NCI-H2227 (cell line): ENCODE measurements at regions not wholly inside any gene's neighbourhood (a gene's known extent, or its start where the extent isn't known, plus 50 kb on each side); places are given as distances from the start of the nearest gene placed in this dataset.
A peak's percentile ranks its signal among the peaks of the same experiment; 100 is the strongest.
"Not testable (repeated sequence)": the region's sequence is repeated elsewhere in the genome, so short reads cannot be mapped to it uniquely, and the experiment has no call there.

ENCODE experiments used
- DNase-seq: peaks from one replicate; lab custom pipeline; 2025; ENCODE audit not compliant: unreplicated experiment; lab: John Stamatoyannopoulos, UW

DNA sequence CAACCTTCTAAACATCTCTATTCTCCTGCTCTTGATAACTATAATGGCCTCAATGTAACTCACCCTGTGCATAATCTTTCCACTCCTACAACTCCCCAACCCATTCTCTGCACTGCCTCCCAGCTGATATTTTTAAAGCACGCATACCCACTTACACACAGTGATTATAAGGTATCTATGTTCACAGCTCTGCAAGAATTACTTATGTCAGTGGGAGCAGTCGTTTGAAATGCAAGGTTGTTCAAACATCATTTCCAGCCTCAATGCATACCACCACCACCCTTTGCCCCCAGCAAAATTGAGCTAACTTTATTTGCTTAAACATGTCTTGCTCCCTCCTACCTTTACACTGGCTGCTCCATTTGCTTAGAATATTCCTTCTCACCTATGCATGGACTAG is 506.0 kb downstream of the RFPL4B start:
- DNase-seq = no peak

DNA sequence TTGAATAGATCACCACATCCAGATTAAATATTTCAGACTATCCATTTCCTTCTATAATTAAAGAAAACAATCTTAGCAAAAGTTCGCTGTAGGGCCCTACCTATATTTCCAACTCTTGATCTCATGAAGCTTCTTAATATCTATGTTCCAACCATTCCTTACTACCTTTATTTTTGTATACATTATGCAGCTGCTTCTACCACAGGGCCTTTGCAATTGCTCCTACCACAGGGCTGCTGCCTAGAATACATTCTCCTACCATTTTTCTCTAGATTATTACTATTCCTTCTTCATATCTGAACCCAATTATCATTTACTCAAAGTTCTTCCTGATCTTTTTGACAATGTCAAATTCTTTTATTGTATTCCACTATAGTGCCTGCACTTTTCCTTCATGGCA is 516.6 kb downstream of the RFPL4B start:
- no peak for DNase-seq

DNA sequence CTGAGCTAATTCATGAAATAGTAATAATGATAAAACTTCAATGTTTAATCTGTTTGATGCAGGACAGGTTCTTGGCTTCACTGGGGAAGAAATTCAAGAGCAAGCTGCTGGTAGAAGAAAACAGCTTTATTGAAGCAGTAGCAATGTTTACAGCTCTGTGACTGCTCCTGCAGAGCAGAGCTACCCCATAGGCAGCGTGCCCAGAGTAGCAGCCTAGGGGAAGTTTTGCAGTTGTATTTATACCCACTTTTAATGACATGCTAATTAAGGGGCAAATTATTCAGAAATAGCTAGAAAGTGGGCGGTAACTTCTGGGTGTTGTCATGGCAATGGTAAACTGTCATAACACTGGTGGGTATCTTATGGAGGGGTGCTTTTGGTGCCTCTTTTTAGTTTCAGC is 518.0 kb downstream of the RFPL4B start:
- no peak for DNase-seq

DNA sequence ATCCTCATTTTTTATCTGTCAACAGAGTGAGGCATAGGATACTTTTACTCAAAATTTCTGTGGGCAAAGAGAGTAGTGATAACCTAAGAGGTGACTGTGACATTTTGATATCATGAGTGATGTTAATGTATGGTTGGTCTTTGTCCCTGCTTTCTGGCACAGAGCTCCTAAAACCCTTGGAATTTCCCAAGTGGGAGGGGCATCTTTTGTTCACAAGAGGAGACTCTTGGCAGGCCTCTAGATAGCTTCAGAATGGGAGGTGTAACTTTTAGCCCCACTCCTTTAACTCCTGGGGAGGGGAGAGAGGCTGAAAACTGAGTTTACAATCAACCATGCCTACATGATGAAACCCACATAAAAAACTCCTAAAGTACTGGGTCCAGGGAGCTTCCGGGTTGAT is 527.8 kb downstream of the RFPL4B start:
- no peak for DNase-seq

DNA sequence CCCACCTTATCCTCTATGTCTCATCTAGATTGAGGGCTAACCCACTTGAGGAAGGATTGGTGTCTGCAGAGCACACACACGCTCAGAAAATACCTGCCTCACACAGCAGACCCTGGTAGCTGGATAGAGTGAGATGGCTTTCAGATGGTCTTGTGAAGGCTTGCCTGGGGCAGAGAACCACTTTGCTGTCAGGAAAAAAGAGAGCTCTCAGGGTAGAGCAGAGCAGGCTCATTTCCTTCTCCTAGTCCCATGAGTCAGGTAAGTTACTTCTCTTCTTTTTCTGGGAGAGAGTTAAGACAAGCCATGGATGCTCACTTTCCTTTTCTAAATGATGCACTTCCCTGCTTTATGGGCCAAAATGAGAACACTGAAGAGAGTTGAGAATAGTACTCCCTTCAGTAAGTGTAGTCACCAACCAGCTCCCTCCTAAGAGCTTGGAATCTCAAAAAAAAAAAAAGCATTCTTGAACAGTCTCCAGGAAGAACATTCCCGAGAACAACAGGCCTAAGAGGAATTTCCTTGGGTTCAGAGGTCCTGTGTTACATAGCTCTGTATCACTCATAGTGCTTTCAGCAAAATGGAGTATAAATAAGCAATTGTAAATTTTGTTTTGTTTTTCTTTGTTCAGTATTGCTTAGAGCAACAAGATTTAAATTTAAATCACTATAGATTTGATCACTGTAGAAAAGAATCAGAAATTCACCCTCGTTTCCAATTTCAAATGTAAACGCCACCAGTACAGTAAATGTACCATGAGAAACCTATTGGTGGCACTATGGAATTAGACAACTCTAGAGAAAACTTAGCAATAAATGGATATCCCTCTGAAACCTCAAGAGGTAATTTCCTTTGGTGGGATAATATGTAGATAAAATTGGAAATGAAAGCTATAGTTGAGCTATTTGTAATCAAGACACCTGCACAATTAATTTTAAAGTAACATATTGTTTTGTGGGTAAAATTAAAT is 530.3 kb downstream of the RFPL4B start:
- DNase-seq = no peak

DNA sequence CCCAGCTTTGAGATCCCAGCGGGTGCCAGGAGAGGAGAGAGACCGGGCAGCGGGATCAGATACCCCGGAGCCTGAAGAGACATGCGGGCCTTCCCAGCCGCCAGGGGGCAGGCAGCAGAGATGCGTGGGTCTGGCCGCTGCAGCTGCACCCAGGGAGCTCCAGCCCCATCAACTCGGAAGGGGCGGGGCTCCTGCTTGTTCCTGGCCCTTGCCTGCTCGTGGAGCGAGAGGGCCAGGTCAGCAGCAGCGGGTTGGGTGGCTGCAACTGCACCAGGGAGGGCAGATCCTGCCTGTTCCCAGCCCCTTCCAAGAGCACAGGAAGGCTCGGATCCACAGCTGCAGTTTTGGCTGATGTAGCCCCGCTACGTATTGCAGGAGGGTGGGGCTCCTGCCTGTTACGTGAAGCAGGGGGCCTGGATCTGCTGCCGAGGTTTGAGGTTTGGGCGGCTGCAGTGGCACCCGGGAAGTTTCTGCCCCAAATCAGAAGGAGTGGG is 532.8 kb downstream of the RFPL4B start:
- no peak for DNase-seq

DNA sequence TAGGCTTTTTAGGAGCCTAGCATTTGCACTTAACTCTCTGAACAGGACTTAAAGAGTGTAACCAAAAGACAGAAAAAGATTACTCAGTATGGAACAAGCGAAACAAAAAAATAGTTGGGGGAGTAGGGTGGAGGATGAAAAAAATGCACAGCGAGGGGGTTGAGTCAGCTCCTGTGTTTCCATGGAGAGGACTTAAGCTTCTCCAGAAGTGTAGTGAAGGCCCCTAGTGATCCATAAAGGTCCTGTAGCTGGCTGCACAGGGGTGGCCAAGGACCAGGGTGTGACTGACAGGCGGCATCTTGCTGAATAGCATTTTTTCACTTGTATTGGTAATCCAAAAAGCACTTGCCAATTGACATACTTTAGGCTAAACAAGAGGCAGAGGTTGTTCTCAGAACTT is 533.9 kb downstream of the RFPL4B start:
- no peak for DNase-seq

DNA sequence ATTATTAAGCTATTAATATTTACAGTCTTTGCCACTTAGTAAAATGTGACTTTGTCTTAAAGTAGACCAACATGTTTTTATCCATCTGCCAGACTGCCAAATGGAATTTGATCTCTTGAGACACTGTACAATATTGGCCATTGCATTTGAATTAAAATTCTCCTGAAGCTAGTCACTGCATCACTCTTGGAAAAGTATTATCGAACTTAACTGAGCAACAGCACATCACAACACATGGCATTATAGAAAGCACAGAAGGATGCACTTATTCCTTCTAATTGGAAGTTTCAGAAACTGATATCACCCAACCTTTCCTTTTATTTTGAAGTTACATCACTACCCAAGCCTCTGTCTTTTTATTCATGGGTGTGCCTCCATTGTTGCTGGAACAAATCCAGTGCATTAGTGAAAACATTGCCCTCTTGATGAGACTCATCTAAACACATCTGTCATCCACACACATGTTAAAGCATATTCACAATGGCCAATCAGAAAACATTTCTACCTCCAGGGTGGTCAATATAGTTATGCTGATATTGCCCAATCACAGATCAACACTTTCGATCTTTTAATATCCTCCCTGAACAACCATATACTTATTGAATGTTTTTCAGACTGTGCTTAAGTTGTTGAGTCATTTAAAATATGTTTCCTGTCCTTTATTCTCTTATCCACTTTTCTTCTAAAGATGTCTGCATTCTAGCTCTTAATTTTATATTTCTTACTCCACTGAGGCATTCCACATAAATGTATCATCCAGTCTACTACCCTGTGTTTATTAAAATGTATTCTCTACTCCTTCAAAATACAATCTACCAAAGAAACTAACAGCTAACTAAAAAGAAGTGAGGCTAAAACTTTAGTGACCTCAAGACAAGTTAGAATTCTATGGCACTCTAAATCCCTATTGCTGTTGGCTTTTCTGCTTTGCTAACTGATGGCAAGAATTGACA is 535.0 kb downstream of the RFPL4B start:
- DNase-seq = no peak

DNA sequence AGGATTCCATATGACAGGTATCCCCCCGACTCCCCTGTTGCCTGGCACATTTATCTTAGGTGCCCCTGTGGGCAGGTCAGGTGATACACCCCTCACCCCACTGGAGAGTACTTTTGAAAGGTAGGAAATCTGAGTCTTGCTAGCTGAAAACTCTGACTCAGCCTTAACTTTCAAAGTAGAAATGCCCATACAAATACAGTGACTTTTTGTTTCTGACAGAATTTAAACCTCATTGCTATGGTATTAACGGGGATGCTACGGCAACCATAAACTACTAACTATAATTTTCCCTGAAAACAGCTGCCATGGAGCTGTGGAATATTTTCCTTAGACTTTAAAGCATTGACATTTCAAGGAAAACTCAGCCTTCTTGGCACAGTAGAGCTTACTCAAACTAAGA is 536.0 kb downstream of the RFPL4B start:
- DNase-seq = no peak

DNA sequence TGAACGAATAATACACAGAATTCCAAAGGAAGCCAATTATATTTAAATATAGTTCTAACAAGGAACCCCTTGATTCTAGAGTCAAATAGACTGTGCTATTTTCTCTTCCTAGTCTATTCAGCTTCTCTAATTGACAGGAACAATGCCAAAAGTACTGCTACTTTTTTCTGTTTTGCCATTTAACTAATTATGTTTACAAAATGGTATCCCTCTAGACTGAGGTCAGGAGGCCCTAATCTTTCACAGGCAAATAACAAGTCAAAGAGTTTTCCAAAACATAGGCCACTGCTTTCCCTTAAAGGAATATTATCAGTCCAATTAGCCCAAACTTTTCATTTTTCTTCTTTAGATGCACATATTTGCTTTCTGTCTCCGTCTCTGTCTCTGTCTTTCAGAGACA is 539.3 kb downstream of the RFPL4B start:
- DNase-seq = no peak

DNA sequence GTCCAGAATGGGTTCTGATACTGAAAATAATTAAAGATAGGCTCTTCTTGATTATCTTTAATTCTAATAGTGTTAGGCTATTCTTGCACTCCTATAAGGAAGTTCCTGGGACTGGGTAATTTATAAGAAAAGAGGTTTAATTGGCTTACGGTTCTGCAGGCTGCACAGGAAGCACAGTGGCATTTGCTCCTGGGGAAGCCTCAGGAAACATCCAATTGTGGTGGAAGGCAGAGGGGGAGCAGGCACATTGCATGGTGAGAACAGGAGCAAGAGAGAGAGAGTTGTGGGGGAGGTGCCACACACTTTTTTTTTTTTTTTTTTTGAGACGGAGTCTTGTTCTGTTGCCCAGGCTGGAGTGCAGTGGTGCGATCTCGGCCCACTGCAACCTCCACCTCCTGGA is 540.3 kb downstream of the RFPL4B start:
- DNase-seq = peak; percentile 56

DNA sequence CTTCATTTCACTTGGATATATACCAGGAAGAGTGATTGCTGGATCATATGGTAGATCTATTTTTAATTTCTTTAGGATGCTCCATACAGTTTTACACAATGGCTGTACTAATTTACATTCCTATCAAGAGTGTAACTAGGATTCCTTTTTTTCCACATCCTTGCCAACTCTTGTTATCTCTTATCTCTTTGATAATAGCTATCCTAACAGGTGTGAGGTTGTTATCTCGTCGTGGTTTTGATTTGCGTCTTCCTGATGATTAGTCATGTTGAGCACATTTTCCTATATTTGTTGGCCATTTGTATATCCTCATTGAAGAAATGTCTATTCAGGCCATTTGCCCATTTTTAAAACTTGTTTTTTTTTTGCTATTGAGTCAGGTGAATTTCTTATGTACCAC is 552.4 kb downstream of the RFPL4B start:
- no peak for DNase-seq

DNA sequence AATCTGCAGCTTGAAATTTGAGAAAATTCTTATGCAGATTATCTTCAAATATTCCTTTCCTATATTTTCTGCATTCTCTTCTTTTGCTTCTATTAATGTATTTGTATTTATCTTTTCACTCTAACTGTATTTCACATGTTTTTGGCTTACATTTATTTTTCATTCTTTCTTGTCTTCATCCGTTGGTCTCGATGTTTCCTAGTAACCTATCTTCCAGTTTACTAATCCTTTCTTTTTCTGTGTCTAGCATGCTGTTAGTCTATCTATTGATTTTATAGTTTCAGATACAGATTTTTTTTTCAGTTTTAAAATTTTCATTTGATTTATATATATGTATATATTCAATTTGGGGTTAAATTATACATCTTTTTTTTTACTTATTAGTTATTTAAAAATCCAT is 556.2 kb downstream of the RFPL4B start:
- no peak for DNase-seq

DNA sequence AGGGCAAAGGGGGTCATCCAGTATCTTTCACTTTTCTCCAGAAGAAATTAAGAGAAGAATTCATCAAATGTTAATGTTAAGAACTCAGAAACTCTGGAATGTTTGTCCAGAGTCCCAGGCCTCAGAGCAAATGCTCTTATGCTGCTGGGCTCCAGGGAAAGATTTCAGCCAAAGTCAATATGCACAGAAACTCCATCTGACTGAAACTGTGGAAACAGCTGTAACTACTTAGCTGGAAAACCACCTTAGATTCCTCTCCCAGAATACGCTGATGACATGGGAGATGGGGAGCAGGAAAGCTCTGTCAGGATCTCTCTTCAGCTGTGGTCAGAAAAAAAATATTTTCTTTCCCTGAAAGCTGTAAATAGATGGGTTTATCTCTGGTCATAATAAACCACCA is 559.6 kb downstream of the RFPL4B start:
- no peak for DNase-seq

DNA sequence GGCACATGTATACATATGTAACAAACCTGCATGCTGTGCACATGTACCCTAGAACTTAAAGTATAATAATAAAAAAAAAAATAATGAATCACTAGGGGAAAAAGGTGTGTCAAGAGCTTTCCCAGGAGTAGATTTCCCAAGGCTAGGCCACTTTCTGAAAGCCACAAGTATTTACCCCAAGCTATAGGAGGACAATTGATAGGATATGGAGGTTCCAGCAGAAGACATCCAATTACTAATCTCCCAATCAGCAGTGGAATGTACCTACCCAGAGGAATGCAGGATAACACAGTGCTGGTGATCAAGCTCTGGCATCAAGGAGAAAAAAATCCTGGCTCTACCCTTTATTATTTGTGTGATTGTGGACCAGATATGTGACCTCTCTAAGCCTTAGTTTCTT is 562.7 kb downstream of the RFPL4B start:
- no peak for DNase-seq

DNA sequence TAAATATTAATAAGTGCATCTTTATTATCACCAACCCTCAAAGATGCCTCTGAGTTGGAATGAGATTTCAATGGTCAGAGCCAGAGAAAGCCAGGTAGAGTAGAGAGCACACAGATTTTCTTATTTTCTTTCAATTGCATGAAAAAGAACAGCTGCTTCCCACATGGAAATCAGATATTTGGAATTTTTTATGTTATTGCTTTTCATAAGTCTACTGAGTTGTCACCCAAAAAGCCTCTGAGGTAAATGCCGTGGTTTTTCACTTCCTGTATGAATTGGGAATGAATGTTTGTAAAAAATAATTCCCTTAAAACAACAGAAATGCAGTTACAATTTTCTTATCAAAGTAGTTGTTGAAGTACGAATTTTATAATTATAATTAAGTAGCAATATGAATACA is 563.1 kb downstream of the RFPL4B start:
- no peak for DNase-seq

DNA sequence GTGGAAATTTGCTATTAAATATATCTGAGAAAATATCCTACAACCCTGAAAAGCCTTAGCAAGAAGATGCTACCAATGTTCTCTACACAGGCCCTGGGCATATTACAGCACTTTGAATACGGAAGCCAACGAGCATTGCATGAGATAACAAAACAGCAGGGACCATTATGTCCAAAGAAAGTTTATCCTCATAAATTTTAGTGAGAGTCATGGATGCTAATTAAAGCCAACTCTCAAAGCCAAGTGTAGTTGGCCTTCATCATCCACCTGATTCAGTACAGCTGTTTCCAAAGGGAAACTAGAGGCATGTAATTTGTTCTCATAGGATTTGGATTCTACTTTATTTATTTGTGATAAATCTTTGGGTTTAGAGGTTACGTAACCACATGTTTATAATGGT is 564.8 kb downstream of the RFPL4B start:
- no peak for DNase-seq

DNA sequence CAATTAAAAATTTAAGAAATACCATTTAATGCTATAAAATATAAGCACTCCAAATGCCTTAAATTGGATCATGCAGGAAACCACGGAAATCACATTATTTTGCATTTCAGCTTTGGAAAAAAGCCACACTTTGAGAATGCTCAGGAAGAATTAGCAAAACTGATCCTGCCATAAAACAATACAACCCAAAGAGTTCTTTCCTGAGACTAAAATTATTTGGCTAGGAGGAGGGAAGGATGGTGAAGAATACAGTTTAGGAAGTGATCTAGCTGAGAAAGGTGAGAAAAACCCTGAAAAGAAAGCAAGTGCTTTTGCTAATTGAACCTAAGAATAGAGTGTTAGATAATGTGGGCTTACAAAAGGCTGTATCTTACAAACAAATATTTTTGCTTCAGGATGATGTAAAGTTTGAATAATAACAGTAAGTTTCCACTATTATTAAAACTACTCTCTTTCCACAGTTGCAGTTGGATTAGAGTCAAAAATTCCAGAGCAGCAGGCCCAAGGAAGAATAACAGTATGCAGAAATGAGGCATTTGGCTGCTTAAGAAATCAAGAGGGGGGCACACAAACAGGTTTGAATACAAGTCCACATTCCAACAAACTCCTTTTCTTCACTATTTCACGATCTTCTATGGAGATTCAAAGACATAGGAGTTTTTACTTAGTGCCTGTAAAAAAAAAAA is 565.4 kb downstream of the RFPL4B start:
- DNase-seq = no peak

DNA sequence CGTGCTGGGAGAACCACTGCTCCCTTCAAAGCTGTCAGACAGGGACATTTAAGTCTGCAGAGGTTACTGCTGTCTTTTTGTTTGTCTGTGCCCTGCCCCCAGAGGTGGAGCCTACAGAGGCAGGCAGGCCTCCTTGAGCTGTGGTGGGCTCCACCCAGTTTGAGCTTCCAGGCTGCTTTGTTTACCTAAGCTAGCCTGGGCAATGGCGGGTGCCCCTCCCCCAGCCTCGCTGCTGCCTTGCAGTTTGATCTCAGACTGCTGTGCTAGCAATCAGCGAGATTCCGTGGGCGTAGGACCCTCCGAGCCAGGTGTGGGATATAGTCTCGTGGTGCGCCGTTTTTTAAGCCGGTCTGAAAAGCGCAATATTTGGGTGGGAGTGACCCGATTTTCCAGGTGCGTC is 572.6 kb downstream of the RFPL4B start:
- DNase-seq = not testable (repeated sequence)

DNA sequence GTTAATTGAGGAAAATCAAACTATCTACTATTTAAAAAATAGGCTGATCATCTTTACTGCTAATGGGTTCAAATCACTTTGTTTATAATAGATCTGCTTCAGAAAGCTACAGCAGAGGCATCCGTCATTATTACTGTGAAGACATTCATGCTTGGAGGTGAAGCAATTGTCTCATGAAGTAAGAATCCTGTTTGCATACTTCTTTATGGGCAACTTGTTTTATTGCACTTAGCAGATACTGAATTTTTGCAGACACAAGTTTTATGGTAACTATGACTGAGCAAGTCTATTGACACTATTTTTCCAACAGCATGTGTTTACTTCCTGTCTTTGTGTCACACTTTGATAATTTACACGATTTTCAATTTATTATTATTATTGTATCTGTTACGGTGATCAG is 573.9 kb downstream of the RFPL4B start:
- no peak for DNase-seq

DNA sequence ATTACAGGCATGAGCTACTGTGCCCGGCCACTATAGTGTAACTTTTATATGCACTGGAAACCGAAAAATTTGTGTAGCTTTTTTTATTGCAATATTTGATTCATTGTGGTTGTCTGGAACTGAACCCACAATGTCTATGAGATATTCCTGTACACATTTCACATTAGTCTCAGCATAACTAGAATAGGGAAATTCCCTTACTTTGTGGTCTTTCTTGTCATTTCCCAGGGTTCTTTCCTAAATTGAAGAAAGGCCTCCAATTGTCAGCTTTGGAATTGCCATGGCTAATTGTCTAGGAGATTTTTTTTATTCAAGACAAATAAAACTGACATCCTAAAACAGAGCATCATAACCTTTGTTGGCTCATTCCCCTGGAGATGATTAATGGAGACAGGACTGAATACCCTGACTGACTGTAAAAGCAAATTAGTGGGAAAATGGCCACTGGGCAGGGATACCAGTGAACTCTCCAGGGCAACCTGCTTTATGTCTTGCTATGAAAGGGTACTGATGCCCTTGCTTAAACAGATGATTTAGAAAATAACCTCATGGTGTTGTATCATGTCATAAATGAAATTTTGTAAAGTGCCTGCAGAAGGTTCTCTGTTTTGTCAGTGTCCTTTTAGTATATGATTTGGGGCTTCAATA is 576.9 kb downstream of the RFPL4B start:
- DNase-seq = peak; percentile 4
